ENCODE measurements at regions not wholly inside any gene's neighbourhood (a gene's known extent, or its start where the extent isn't known, plus 50 kb on each side); places are given as distances from the start of the nearest gene placed in this dataset.

- no peak overlapping the region for H3K4me3 ChIP-seq (ENCODE audit: low read depth in 1 of 2, low read length in 2 of 2)
- H3K9me3 ChIP-seq (ENCODE audit: control insufficient read depth in 2 of 2, insufficient read depth in 1 of 2, low read depth in 1 of 2, low read length in 1 of 2), result no peaks in the 10 kb centered on the region
- no peaks in the 10 kb centered on the region for H3K36me3 ChIP-seq (ENCODE audit: control insufficient read depth in 2 of 2, insufficient read depth in 2 of 2, low read length in 1 of 2)
- H3K4me1 ChIP-seq (ENCODE audit: control insufficient read depth in 2 of 2, insufficient read depth in 2 of 2, low read length in 1 of 2), result no peaks in the 10 kb centered on the region
- no peaks in the 10 kb centered on the region for H3K27me3 ChIP-seq (ENCODE audit: control insufficient read depth in 1 of 2, insufficient read depth in 2 of 2, low read length in 2 of 2)
- no peak overlapping the region for H3K27ac ChIP-seq (ENCODE audit: low read depth in 2 of 2, low read length in 1 of 2)
- WGBS, 2 donors, result 38 to 42% methylated on average over 4 of the region's 4 CpGs
These were observed 369.4 kb downstream of the TMEM161B start for GRCh38 chr5:87899208-87899661.

DNA sequence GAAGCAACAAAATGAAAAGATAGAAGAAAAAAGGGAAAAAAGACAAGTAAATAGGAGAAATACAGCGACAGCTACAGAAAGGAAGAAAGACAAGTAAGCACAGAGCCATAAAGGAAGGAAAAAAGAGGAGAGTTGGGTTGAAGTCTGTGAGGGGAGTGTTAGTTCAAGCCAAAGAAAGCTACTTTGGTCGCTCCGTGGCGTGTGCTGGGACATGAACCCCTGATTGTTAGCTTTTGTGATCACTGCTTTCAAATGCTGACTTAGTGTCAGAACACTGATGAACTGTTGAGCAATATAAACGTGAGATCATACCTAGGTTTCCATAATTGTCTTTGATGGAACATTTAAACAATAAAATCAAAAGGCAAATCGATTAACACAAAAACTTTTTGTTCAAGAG lies 370.1 kb downstream of the TMEM161B start:
- 56 to 64% methylated on average over 6 of the region's 6 CpGs for WGBS, 2 donors
- no peaks in the 10 kb centered on the region for H3K27me3 ChIP-seq (ENCODE audit: control insufficient read depth in 1 of 2, insufficient read depth in 2 of 2, low read length in 2 of 2)

GRCh38 chr5:87888139-87888538 lies 380.5 kb downstream of the TMEM161B start:
- 58% methylated on average over 2 of the region's 2 CpGs for WGBS, 2 donors
- H3K9me3 ChIP-seq (ENCODE audit: control insufficient read depth in 2 of 2, insufficient read depth in 1 of 2, low read depth in 1 of 2, low read length in 1 of 2), result no peaks in the 10 kb centered on the region
- H3K27me3 ChIP-seq (ENCODE audit: control insufficient read depth in 1 of 2, insufficient read depth in 2 of 2, low read length in 2 of 2), result no peaks in the 10 kb centered on the region
- no peak overlapping the region for H3K4me3 ChIP-seq (ENCODE audit: low read depth in 1 of 2, low read length in 2 of 2)
- H3K27ac ChIP-seq (ENCODE audit: low read depth in 2 of 2, low read length in 1 of 2), result no peak overlapping the region
- H3K4me1 ChIP-seq (ENCODE audit: control insufficient read depth in 2 of 2, insufficient read depth in 2 of 2, low read length in 1 of 2), result no peaks in the 10 kb centered on the region
- H3K36me3 ChIP-seq (ENCODE audit: control insufficient read depth in 2 of 2, insufficient read depth in 2 of 2, low read length in 1 of 2), result no peaks in the 10 kb centered on the region

More for the DNA sequence above, 370.1 kb downstream of the TMEM161B start:
- no peaks in the 10 kb centered on the region for H3K9me3 ChIP-seq (ENCODE audit: control insufficient read depth in 2 of 2, insufficient read depth in 1 of 2, low read depth in 1 of 2, low read length in 1 of 2)
- H3K4me3 ChIP-seq (ENCODE audit: low read depth in 1 of 2, low read length in 2 of 2), result no peak overlapping the region
- no peak overlapping the region for H3K27ac ChIP-seq (ENCODE audit: low read depth in 2 of 2, low read length in 1 of 2)
- no peaks in the 10 kb centered on the region for H3K4me1 ChIP-seq (ENCODE audit: control insufficient read depth in 2 of 2, insufficient read depth in 2 of 2, low read length in 1 of 2)
- no peaks in the 10 kb centered on the region for H3K36me3 ChIP-seq (ENCODE audit: control insufficient read depth in 2 of 2, insufficient read depth in 2 of 2, low read length in 1 of 2)

DNA sequence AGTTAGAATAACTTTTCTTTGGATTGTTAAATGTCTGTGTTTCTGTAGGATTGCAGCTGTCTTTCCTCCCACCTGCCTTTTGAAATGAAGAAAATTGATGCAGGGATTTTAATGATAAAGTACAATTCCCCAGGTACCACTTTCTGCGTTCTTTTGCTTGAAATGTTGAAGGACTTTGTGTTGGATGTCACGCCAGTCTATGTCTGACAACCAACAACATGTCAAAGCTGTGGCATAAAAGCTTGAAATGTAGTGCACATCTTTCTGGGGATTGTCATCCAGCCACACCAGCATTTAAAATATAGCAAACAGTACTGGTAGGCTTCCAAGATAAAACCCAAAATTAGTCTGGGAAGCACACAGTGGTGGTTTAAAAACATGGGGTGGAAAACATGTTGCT lies 381.4 kb downstream of the TMEM161B start:
- no peaks in the 10 kb centered on the region for H3K27me3 ChIP-seq (ENCODE audit: control insufficient read depth in 1 of 2, insufficient read depth in 2 of 2, low read length in 2 of 2)
- no peaks in the 10 kb centered on the region for H3K36me3 ChIP-seq (ENCODE audit: control insufficient read depth in 2 of 2, insufficient read depth in 2 of 2, low read length in 1 of 2)
- WGBS, 2 donors, result 78 to 81% methylated on average over 2 of the region's 2 CpGs
- H3K4me1 ChIP-seq (ENCODE audit: control insufficient read depth in 2 of 2, insufficient read depth in 2 of 2, low read length in 1 of 2), result no peaks in the 10 kb centered on the region
- no peaks in the 10 kb centered on the region for H3K9me3 ChIP-seq (ENCODE audit: control insufficient read depth in 2 of 2, insufficient read depth in 1 of 2, low read depth in 1 of 2, low read length in 1 of 2)
- H3K27ac ChIP-seq (ENCODE audit: low read depth in 2 of 2, low read length in 1 of 2), result no peak overlapping the region
- H3K4me3 ChIP-seq (ENCODE audit: low read depth in 1 of 2, low read length in 2 of 2), result no peak overlapping the region

- no peak overlapping the region for H3K4me3 ChIP-seq (ENCODE audit: low read depth in 1 of 2, low read length in 2 of 2)
- 10 to 18% methylated on average over 1 of the region's 1 CpG for WGBS, 2 donors
These were observed 382.5 kb downstream of the TMEM161B start for GRCh38 chr5:87886164-87886563.

DNA sequence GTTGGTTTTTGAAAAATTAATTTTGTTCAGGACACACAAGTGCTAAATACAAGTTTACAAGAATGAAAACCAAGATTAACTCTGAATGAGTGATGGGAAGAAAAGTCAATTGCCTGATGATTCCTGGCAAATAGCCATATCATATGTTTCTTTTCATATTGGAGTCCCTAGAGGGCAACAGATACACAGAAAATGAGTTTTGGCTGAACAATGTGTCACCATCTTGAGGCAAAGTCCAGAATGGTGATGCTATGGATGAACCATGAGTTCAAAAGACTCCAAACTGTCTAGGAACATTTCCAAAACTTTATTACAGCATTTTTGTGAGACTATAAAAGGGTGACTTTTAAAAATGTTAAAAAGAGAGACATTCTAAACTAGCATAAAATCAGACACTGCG lies 382.9 kb downstream of the TMEM161B start:
- Histone ChIP-seq H3K4me1 (ENCODE audit: control insufficient read depth in 2 of 2, insufficient read depth in 2 of 2, low read length in 1 of 2) (no peaks in the 10 kb centered on the region), H3K9me3 (ENCODE audit: control insufficient read depth in 2 of 2, insufficient read depth in 1 of 2, low read depth in 1 of 2, low read length in 1 of 2) (no peaks in the 10 kb centered on the region), H3K36me3 (ENCODE audit: control insufficient read depth in 2 of 2, insufficient read depth in 2 of 2, low read length in 1 of 2) (no peaks in the 10 kb centered on the region), H3K27me3 (ENCODE audit: control insufficient read depth in 1 of 2, insufficient read depth in 2 of 2, low read length in 2 of 2) (no peaks in the 10 kb centered on the region), H3K27ac (ENCODE audit: low read depth in 2 of 2, low read length in 1 of 2) (no peak overlapping the region), H3K4me3 (ENCODE audit: low read depth in 1 of 2, low read length in 2 of 2) (no peak overlapping the region)
- 57 to 63% methylated on average over 1 of the region's 1 CpG for WGBS, 2 donors

More at GRCh38 chr5:87886164-87886563, 382.5 kb downstream of the TMEM161B start:
- Histone ChIP-seq H3K9me3 (ENCODE audit: control insufficient read depth in 2 of 2, insufficient read depth in 1 of 2, low read depth in 1 of 2, low read length in 1 of 2) (no peaks in the 10 kb centered on the region), H3K4me1 (ENCODE audit: control insufficient read depth in 2 of 2, insufficient read depth in 2 of 2, low read length in 1 of 2) (no peaks in the 10 kb centered on the region), H3K27me3 (ENCODE audit: control insufficient read depth in 1 of 2, insufficient read depth in 2 of 2, low read length in 2 of 2) (no peaks in the 10 kb centered on the region), H3K36me3 (ENCODE audit: control insufficient read depth in 2 of 2, insufficient read depth in 2 of 2, low read length in 1 of 2) (no peaks in the 10 kb centered on the region), H3K27ac (ENCODE audit: low read depth in 2 of 2, low read length in 1 of 2) (no peak overlapping the region)

- Histone ChIP-seq H3K4me1 (ENCODE audit: control insufficient read depth in 2 of 2, insufficient read depth in 2 of 2, low read length in 1 of 2) (no peaks in the 10 kb centered on the region), H3K9me3 (ENCODE audit: control insufficient read depth in 2 of 2, insufficient read depth in 1 of 2, low read depth in 1 of 2, low read length in 1 of 2) (no peaks in the 10 kb centered on the region), H3K36me3 (ENCODE audit: control insufficient read depth in 2 of 2, insufficient read depth in 2 of 2, low read length in 1 of 2) (no peaks in the 10 kb centered on the region), H3K4me3 (ENCODE audit: low read depth in 1 of 2, low read length in 2 of 2) (no peak overlapping the region), H3K27ac (ENCODE audit: low read depth in 2 of 2, low read length in 1 of 2) (no peak overlapping the region), H3K27me3 (ENCODE audit: control insufficient read depth in 1 of 2, insufficient read depth in 2 of 2, low read length in 2 of 2) (no peaks in the 10 kb centered on the region)
- WGBS, 2 donors, result 59 to 73% methylated on average over 2 of the region's 2 CpGs
These were observed 391.1 kb downstream of the TMEM161B start for GRCh38 chr5:87877495-87877894.

DNA sequence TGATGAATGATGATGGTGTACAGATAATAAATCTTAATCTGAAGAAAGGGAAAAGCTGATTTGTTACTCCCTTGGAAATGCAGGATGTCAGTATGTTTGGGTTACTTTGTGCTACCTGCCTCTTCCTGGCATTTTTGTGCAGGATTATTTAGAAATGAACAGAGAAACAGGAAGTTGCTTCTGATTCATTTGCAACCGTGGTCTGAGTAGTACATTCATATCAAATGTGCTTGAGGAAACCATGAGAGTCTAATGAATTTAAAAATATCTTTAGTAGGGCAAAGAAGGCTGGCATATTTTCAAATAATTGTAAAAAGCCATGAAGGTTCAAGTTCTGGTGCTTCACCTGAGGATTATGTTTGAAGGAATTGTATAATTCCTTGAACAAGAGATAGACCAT lies 391.6 kb downstream of the TMEM161B start:
- Histone ChIP-seq H3K4me3 (ENCODE audit: low read depth in 1 of 2, low read length in 2 of 2) (no peak overlapping the region), H3K27ac (ENCODE audit: low read depth in 2 of 2, low read length in 1 of 2) (no peak overlapping the region), H3K4me1 (ENCODE audit: control insufficient read depth in 2 of 2, insufficient read depth in 2 of 2, low read length in 1 of 2) (no peaks in the 10 kb centered on the region), H3K9me3 (ENCODE audit: control insufficient read depth in 2 of 2, insufficient read depth in 1 of 2, low read depth in 1 of 2, low read length in 1 of 2) (no peaks in the 10 kb centered on the region), H3K36me3 (ENCODE audit: control insufficient read depth in 2 of 2, insufficient read depth in 2 of 2, low read length in 1 of 2) (no peaks in the 10 kb centered on the region), H3K27me3 (ENCODE audit: control insufficient read depth in 1 of 2, insufficient read depth in 2 of 2, low read length in 2 of 2) (no peaks in the 10 kb centered on the region)
- 28 to 37% methylated on average over 1 of the region's 1 CpG for whole genome bisulfite sequencing, 2 donors

GRCh38 chr5:87876616-87877015 lies 392.0 kb downstream of the TMEM161B start:
- no peak overlapping the region for H3K27ac ChIP-seq (ENCODE audit: low read depth in 2 of 2, low read length in 1 of 2)
- no peaks in the 10 kb centered on the region for H3K36me3 ChIP-seq (ENCODE audit: control insufficient read depth in 2 of 2, insufficient read depth in 2 of 2, low read length in 1 of 2)
- no peaks in the 10 kb centered on the region for H3K4me1 ChIP-seq (ENCODE audit: control insufficient read depth in 2 of 2, insufficient read depth in 2 of 2, low read length in 1 of 2)
- no peak overlapping the region for H3K4me3 ChIP-seq (ENCODE audit: low read depth in 1 of 2, low read length in 2 of 2)
- WGBS, 2 donors, result 62 to 63% methylated on average over 2 of the region's 2 CpGs
- no peaks in the 10 kb centered on the region for H3K9me3 ChIP-seq (ENCODE audit: control insufficient read depth in 2 of 2, insufficient read depth in 1 of 2, low read depth in 1 of 2, low read length in 1 of 2)
- no peaks in the 10 kb centered on the region for H3K27me3 ChIP-seq (ENCODE audit: control insufficient read depth in 1 of 2, insufficient read depth in 2 of 2, low read length in 2 of 2)

DNA sequence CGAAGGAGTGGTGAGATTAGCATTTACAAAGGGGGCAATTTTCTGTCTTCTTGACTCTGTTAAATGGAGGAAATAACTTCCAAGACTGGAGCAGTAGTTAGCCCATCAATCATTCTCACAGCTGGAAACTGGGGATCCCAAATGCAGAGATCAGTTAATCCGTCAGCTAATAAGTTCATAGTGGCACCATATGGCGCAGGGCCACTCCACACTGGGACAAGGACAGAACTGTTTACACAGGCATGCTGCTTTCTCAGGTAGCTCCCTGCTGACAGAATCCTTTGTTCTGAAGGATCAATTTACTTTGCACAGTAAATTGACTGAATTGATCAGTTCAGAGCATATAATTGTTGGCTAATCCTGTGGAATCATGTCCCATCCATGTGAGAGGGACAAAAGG lies 395.7 kb downstream of the TMEM161B start:
- Histone ChIP-seq H3K4me1 (ENCODE audit: control insufficient read depth in 2 of 2, insufficient read depth in 2 of 2, low read length in 1 of 2) (no peaks in the 10 kb centered on the region), H3K36me3 (ENCODE audit: control insufficient read depth in 2 of 2, insufficient read depth in 2 of 2, low read length in 1 of 2) (no peaks in the 10 kb centered on the region), H3K27ac (ENCODE audit: low read depth in 2 of 2, low read length in 1 of 2) (no peak overlapping the region), H3K27me3 (ENCODE audit: control insufficient read depth in 1 of 2, insufficient read depth in 2 of 2, low read length in 2 of 2) (no peaks in the 10 kb centered on the region), H3K9me3 (ENCODE audit: control insufficient read depth in 2 of 2, insufficient read depth in 1 of 2, low read depth in 1 of 2, low read length in 1 of 2) (no peaks in the 10 kb centered on the region), H3K4me3 (ENCODE audit: low read depth in 1 of 2, low read length in 2 of 2) (no peak overlapping the region)
- 58% methylated on average over 3 of the region's 3 CpGs for WGBS, 2 donors
